CD8-positive, alpha-beta memory T cell (primary cell): ENCODE measurements at regions not wholly inside any gene's neighbourhood (a gene's known extent, or its start where the extent isn't known, plus 50 kb on each side); places are given as distances from the start of the nearest gene placed in this dataset.

Experiments used
- CTCF ChIA-PET: fragments of 350-600 bp; sonication (Branson Sonifier 250); formaldehyde crosslinking; loops from one replicate; lab custom pipeline; 2021; ENCODE audit warnings: antibody characterized with exemption; lab: Charles Lee
- POLR2A ChIA-PET: fragments of 350-600 bp; sonication (Branson Sonifier 250); formaldehyde crosslinking; loops from one replicate; lab custom pipeline; 2021; ENCODE audit warnings: antibody characterized with exemption; lab: Charles Lee
- DNase-seq, 5 donors: peaks; one replicate each; pipeline versions ENCODE4 v3.0.0 to v3.0.0-alpha.2; 2020 to 2022; ENCODE audit warnings: mixed read lengths in 1 of 5
- H3K27ac ChIP-seq: one replicate; pipeline ENCODE4 v1.7.0; 2013; ENCODE audit warnings: low read depth, mild to moderate bottlenecking, low read length, moderate library complexity
- H3K27me3 ChIP-seq: 2 replicates; pipeline ENCODE4 v1.7.0; 2013; ENCODE audit warnings: low read length, mild to moderate bottlenecking; ENCODE audit not compliant: insufficient read depth, poor library complexity, severe bottlenecking
- H3K36me3 ChIP-seq: 2 replicates; pipeline ENCODE4 v1.7.0; 2013; ENCODE audit warnings: mild to moderate bottlenecking, low read length, moderate library complexity; ENCODE audit not compliant: insufficient read depth
- H3K4me1 ChIP-seq: 2 replicates; pipeline ENCODE4 v1.7.0; 2013; ENCODE audit warnings: mild to moderate bottlenecking, low read length, moderate library complexity; ENCODE audit not compliant: insufficient read depth
- H3K4me3 ChIP-seq: 2 replicates; pipeline ENCODE4 v1.7.0; 2013; ENCODE audit warnings: mild to moderate bottlenecking, low read length
- H3K9me3 ChIP-seq: 2 replicates; pipeline ENCODE4 v1.7.0; 2013; ENCODE audit warnings: mild to moderate bottlenecking, low read length
- H3K27ac Mint-ChIP-seq, 8 donors: one replicate each; pipeline ENCODE4 v1.8.0; 2020 to 2021; ENCODE audit warnings: mixed read lengths in 8 of 8, mild to moderate bottlenecking in 6 of 8, inconsistent platforms in 3 of 8, moderate library complexity in 3 of 8
- H3K27me3 Mint-ChIP-seq, 2 donors: one replicate each; pipeline ENCODE4 v1.8.0; 2020 to 2021; ENCODE audit warnings: mixed read lengths in 2 of 2, mild to moderate bottlenecking in 1 of 2, moderate library complexity in 1 of 2
- H3K36me3 Mint-ChIP-seq, 3 donors: one replicate each; pipeline ENCODE4 v1.8.0; 2020 to 2021; ENCODE audit warnings: mixed read lengths in 3 of 3, inconsistent platforms in 1 of 3, mild to moderate bottlenecking in 1 of 3
- H3K4me1 Mint-ChIP-seq, 3 donors: one replicate each; pipeline ENCODE4 v1.8.0; 2020 to 2021; ENCODE audit warnings: mixed read lengths in 3 of 3, inconsistent platforms in 1 of 3, mild to moderate bottlenecking in 1 of 3
- H3K4me3 Mint-ChIP-seq, 7 donors: one replicate each; pipeline ENCODE4 v1.8.0; 2020 to 2021; ENCODE audit warnings: mixed read lengths in 7 of 7, mild to moderate bottlenecking in 6 of 7, moderate library complexity in 4 of 7, inconsistent platforms in 2 of 7
- H3K9me3 Mint-ChIP-seq, 5 donors: one replicate each; pipeline ENCODE4 v1.8.0; 2020 to 2022; ENCODE audit warnings: mixed read lengths in 5 of 5, mild to moderate bottlenecking in 3 of 5, moderate library complexity in 2 of 5, inconsistent platforms in 1 of 5

- no peaks in the 10 kb centered on the region for H3K27me3 ChIP-seq
- H3K4me1 Mint-ChIP-seq = no peaks in the 10 kb centered on the region
- H3K27me3 Mint-ChIP-seq = no peaks in the 10 kb centered on the region
- no peak for DNase-seq
- no peak overlapping the region for H3K4me3 ChIP-seq
- H3K36me3 Mint-ChIP-seq = no peaks in the 10 kb centered on the region
- no peak overlapping the region for H3K27ac ChIP-seq
- no peaks in the 10 kb centered on the region for H3K4me1 ChIP-seq
- no peaks in the 10 kb centered on the region for H3K36me3 ChIP-seq
- POLR2A ChIA-PET = no interaction called here
- no peak overlapping the region for H3K4me3 Mint-ChIP-seq
- no peaks in the 10 kb centered on the region for H3K9me3 ChIP-seq
- no peaks in the 10 kb centered on the region for H3K9me3 Mint-ChIP-seq
- CTCF ChIA-PET = no interaction called here
- H3K27ac Mint-ChIP-seq = no peak overlapping the region
Measured at GRCh38 chr2:66994654-66995053, 402.5 kb upstream of the ETAA1 start.

DNA sequence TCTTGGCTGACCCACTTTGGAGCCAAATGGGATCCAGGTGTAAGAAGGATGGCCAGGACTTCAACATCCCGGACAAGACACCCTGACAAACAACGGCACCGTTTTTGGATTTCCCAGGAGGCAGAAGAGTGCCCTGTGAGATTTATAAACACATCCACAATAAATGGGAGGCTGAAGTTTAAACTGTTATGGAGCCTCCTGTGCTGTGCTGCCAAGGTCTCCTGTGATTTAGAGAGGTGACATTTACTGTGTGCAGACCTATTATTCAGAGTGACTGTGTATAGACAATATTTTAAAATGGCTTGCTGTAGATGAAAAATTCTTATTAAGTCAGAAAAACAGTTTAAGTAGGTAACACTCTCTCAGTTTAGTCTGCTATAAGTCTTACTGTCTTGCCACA is 401.5 kb upstream of the ETAA1 start:
- H3K36me3 Mint-ChIP-seq = no peaks in the 10 kb centered on the region
- CTCF ChIA-PET = no interaction called here

DNA sequence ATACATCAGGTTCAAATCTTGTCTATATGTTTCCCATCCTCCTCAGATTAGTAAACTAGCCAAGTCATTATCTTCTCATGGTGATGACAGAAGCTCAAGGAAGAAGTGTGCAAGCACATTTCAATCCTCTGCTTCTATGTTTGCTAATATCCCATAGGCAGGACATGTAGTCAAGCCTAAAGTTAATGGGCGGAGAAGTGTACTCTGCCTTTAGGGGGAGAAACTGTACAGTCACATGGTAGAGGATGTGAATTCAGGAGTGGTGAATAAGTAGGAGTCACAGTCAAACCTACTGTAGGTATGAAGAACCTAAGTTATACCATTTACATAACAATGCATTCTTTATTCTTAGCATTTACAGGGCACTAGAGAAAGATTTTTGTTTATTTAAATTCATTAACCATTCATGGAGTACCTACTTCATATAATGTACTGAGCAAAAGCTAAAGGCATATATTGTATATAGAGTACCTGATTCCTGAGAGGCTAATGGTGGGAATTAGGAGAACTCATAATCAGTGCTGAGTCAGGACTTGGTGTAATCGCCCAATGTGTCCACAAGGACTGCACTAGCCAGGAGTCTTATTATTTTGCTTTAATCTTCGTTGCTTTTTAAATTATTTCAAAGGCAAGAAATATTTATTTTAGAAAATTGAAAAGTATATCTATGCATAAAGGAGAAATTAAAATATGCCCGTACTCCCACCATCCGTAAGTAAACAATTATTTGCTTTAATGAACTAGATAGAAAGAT is 394.3 kb upstream of the ETAA1 start:
- Histone ChIP-seq H3K4me3 (no peak overlapping the region), H3K9me3 (no peaks in the 10 kb centered on the region), H3K27me3 (no peaks in the 10 kb centered on the region), H3K27ac (no peak overlapping the region), H3K36me3 (no peaks in the 10 kb centered on the region), H3K4me1 (no peaks in the 10 kb centered on the region)
- DNase-seq = no peak
- H3K9me3 Mint-ChIP-seq = peaks cover 0 to 8% (median 3%) of the 10 kb centered on the region in 5 donors
- no peak overlapping the region for H3K4me3 Mint-ChIP-seq
- H3K36me3 Mint-ChIP-seq = no peaks in the 10 kb centered on the region
- no peak overlapping the region for H3K27ac Mint-ChIP-seq
- CTCF ChIA-PET = no interaction called here
- no peaks in the 10 kb centered on the region for H3K4me1 Mint-ChIP-seq
- POLR2A ChIA-PET = no interaction called here
- H3K27me3 Mint-ChIP-seq = no peaks in the 10 kb centered on the region

More for the DNA sequence above, 401.5 kb upstream of the ETAA1 start:
- H3K27me3 ChIP-seq = no peaks in the 10 kb centered on the region
- DNase-seq = no peak
- no peak overlapping the region for H3K4me3 ChIP-seq
- Mint-ChIP-seq H3K27ac (no peak overlapping the region), H3K9me3 (no peaks in the 10 kb centered on the region), H3K4me3 (no peak overlapping the region), H3K4me1 (no peaks in the 10 kb centered on the region), H3K27me3 (no peaks in the 10 kb centered on the region)
- POLR2A ChIA-PET = no interaction called here
- H3K4me1 ChIP-seq = no peaks in the 10 kb centered on the region
- H3K27ac ChIP-seq = no peak overlapping the region
- no peaks in the 10 kb centered on the region for H3K36me3 ChIP-seq
- H3K9me3 ChIP-seq = no peaks in the 10 kb centered on the region

DNA sequence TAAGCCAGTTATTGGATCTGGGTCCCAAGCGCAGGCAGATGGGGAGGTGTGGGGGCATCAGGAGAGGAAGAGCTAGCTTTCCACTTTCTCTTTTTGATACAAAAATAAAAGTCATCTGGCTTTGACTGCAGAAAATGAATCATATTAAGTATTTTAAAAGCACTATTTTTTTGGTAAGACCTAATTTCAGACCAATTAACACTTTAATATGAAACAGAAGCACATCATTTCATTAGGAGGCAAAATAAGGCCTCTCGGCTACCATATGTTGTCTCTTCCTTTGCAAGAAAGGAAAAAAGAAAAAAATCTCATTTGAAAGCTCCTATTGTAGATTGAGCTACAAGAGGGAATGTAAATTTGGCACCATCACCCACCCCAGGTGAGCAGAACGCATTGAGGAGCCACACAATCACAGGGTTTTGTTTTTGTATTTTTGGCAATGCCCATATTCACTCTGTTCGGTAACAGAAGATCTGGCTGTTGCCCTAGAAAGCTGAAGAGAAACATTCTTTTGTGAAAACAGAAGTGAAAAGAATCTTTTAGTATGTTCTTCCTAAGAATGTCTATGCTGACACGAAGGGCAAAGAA is 390.7 kb upstream of the ETAA1 start:
- Histone ChIP-seq H3K27ac (no peak overlapping the region), H3K9me3 (no peaks in the 10 kb centered on the region), H3K36me3 (no peaks in the 10 kb centered on the region), H3K4me1 (no peaks in the 10 kb centered on the region), H3K4me3 (no peak overlapping the region), H3K27me3 (no peaks in the 10 kb centered on the region)
- H3K27me3 Mint-ChIP-seq = no peaks in the 10 kb centered on the region
- H3K9me3 Mint-ChIP-seq = peaks cover 0 to 8% (median 3%) of the 10 kb centered on the region in 5 donors
- no peaks in the 10 kb centered on the region for H3K4me1 Mint-ChIP-seq
- POLR2A ChIA-PET = no interaction called here
- DNase-seq = no peak
- H3K27ac Mint-ChIP-seq = no peak overlapping the region
- no peaks in the 10 kb centered on the region for H3K36me3 Mint-ChIP-seq
- CTCF ChIA-PET = interaction anchor here (1.4 kb wide), 1 partner anchor 9 kb away, joined by 3 read pairs; no protein-coding TSS in a partner anchor
- no peak overlapping the region for H3K4me3 Mint-ChIP-seq

- Mint-ChIP-seq H3K4me3 (no peak overlapping the region), H3K4me1 (no peaks in the 10 kb centered on the region), H3K27ac (no peak overlapping the region), H3K9me3 (peaks cover 0 to 8% (median 3%) of the 10 kb centered on the region in 5 donors), H3K27me3 (no peaks in the 10 kb centered on the region), H3K36me3 (no peaks in the 10 kb centered on the region)
- ChIA-PET POLR2A (no interaction called here), CTCF (no interaction called here)
- Histone ChIP-seq H3K27ac (no peak overlapping the region), H3K4me1 (no peaks in the 10 kb centered on the region), H3K36me3 (no peaks in the 10 kb centered on the region), H3K9me3 (no peaks in the 10 kb centered on the region), H3K27me3 (no peaks in the 10 kb centered on the region), H3K4me3 (no peak overlapping the region)
- DNase-seq = no peak
Measured at GRCh38 chr2:67008155-67008554, 389.0 kb upstream of the ETAA1 start.

- no peak overlapping the region for H3K4me3 ChIP-seq
- no peaks in the 10 kb centered on the region for H3K9me3 ChIP-seq
- Mint-ChIP-seq H3K36me3 (no peaks in the 10 kb centered on the region), H3K4me1 (no peaks in the 10 kb centered on the region), H3K27me3 (no peaks in the 10 kb centered on the region), H3K9me3 (peaks cover 0 to 2% (median 0%) of the 10 kb centered on the region in 5 donors), H3K4me3 (no peak overlapping the region), H3K27ac (no peak overlapping the region)
- H3K27me3 ChIP-seq = no peaks in the 10 kb centered on the region
- no peaks in the 10 kb centered on the region for H3K36me3 ChIP-seq
- H3K27ac ChIP-seq = no peak overlapping the region
- ChIA-PET POLR2A (no interaction called here), CTCF (no interaction called here)
- no peak for DNase-seq
- H3K4me1 ChIP-seq = no peaks in the 10 kb centered on the region
Measured at GRCh38 chr2:67012165-67012564, 385.0 kb upstream of the ETAA1 start.

GRCh38 chr2:67013821-67014220 is 383.3 kb upstream of the ETAA1 start:
- no peaks in the 10 kb centered on the region for H3K36me3 ChIP-seq
- H3K4me1 ChIP-seq = no peaks in the 10 kb centered on the region
- no peaks in the 10 kb centered on the region for H3K4me1 Mint-ChIP-seq
- H3K27ac ChIP-seq = no peak overlapping the region
- POLR2A ChIA-PET = no interaction called here
- no peaks in the 10 kb centered on the region for H3K36me3 Mint-ChIP-seq
- CTCF ChIA-PET = no interaction called here
- no peak for DNase-seq
- no peaks in the 10 kb centered on the region for H3K27me3 Mint-ChIP-seq
- H3K27me3 ChIP-seq = no peaks in the 10 kb centered on the region
- H3K4me3 Mint-ChIP-seq = no peak overlapping the region
- no peaks in the 10 kb centered on the region for H3K9me3 ChIP-seq
- no peak overlapping the region for H3K27ac Mint-ChIP-seq
- no peak overlapping the region for H3K4me3 ChIP-seq
- peaks cover 0 to 2% (median 0%) of the 10 kb centered on the region in 5 donors for H3K9me3 Mint-ChIP-seq

- no peak overlapping the region for H3K4me3 ChIP-seq
- ChIA-PET POLR2A (no interaction called here), CTCF (interaction anchor here (1.4 kb wide), 1 partner anchor 10 kb away, joined by 3 read pairs; no protein-coding TSS in a partner anchor)
- Mint-ChIP-seq H3K9me3 (peaks cover 2 to 11% (median 4%) of the 10 kb centered on the region in 5 donors), H3K36me3 (no peaks in the 10 kb centered on the region), H3K27me3 (no peaks in the 10 kb centered on the region), H3K4me3 (no peak overlapping the region), H3K27ac (no peak overlapping the region), H3K4me1 (no peaks in the 10 kb centered on the region)
- no peaks in the 10 kb centered on the region for H3K27me3 ChIP-seq
- no peaks in the 10 kb centered on the region for H3K36me3 ChIP-seq
- no peak for DNase-seq
- no peaks in the 10 kb centered on the region for H3K4me1 ChIP-seq
- H3K9me3 ChIP-seq = no peaks in the 10 kb centered on the region
- no peak overlapping the region for H3K27ac ChIP-seq
Measured at GRCh38 chr2:67015681-67016080, 381.5 kb upstream of the ETAA1 start.
